22Rv1 (cell line): ENCODE measurements at regions not wholly inside any gene's neighbourhood (a gene's known extent, or its start where the extent isn't known, plus 50 kb on each side); places are given as distances from the start of the nearest gene placed in this dataset.

Experiments
- ZFX ChIP-seq: fragments of 450-650 bp; IDR thresholded peaks from 2 replicates; pipeline ENCODE4 v1.6.1; 2017; ENCODE audit warnings: antibody characterized with exemption, borderline replicate concordance
- TF ChIP-seq, protein P1 (sequence below): fragments of 450-650 bp; IDR thresholded peaks from 2 replicates; pipeline ENCODE4 v1.5.1; 2017; ENCODE audit warnings: mild to moderate bottlenecking

DNA sequence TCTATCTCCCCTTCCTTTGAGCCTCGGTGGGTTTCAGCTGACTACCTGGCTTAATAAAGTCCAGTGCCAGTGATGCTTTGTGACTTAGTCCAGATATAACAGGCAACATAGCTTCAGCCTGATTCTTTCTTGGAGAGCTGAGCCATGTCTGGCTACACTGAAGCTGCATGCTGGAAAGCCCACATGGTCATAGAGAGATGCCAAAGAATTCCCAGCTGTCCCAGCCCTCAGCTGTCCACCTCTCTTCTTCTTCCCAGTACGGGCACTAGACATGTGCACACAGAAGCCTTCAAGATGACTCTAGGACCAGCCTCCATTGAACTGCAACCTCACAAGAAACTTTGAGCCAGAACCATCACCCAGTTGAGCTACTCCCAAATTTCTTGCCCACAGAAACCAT is 154.1 kb upstream of the MYLIP start:
- TF ChIP-seq, protein P1, sequence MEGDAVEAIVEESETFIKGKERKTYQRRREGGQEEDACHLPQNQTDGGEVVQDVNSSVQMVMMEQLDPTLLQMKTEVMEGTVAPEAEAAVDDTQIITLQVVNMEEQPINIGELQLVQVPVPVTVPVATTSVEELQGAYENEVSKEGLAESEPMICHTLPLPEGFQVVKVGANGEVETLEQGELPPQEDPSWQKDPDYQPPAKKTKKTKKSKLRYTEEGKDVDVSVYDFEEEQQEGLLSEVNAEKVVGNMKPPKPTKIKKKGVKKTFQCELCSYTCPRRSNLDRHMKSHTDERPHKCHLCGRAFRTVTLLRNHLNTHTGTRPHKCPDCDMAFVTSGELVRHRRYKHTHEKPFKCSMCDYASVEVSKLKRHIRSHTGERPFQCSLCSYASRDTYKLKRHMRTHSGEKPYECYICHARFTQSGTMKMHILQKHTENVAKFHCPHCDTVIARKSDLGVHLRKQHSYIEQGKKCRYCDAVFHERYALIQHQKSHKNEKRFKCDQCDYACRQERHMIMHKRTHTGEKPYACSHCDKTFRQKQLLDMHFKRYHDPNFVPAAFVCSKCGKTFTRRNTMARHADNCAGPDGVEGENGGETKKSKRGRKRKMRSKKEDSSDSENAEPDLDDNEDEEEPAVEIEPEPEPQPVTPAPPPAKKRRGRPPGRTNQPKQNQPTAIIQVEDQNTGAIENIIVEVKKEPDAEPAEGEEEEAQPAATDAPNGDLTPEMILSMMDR = no peak
- TF ChIP-seq ZFX = no peak
